ENCODE measurements at regions not wholly inside any gene's neighbourhood (a gene's known extent, or its start where the extent isn't known, plus 50 kb on each side); places are given as distances from the start of the nearest gene placed in this dataset.

DNA sequence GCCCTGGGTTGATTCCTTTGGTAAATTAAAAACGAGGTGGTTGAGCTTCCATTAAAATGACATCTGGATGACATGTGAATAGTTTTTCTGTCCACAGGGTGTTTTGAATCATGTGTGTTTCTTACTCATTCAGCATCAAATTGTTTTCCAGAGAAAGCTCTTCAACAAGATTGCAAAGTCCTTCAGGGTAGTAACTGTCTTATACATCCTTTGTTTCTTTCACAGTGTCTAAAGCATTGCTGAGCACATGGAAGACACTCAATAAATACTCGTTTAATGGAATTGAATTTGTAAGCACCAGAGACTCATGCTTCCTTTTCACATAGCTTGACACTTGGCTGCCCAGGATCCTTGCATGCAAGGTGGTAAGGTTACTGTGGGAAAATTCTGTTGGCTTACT is 223.1 kb upstream of the CNTN6 start:
- TF ChIP-seq, protein P1, sequence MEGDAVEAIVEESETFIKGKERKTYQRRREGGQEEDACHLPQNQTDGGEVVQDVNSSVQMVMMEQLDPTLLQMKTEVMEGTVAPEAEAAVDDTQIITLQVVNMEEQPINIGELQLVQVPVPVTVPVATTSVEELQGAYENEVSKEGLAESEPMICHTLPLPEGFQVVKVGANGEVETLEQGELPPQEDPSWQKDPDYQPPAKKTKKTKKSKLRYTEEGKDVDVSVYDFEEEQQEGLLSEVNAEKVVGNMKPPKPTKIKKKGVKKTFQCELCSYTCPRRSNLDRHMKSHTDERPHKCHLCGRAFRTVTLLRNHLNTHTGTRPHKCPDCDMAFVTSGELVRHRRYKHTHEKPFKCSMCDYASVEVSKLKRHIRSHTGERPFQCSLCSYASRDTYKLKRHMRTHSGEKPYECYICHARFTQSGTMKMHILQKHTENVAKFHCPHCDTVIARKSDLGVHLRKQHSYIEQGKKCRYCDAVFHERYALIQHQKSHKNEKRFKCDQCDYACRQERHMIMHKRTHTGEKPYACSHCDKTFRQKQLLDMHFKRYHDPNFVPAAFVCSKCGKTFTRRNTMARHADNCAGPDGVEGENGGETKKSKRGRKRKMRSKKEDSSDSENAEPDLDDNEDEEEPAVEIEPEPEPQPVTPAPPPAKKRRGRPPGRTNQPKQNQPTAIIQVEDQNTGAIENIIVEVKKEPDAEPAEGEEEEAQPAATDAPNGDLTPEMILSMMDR (IDR thresholded peaks at IDR 0.05; ENCODE audit: borderline replicate concordance, extremely low read depth, low read length, poor library complexity, severe bottlenecking): no peak
- TF ChIP-seq EZH2 (IDR thresholded peaks at IDR 0.05; ENCODE audit: borderline replicate concordance, low read depth, low read length, severe bottlenecking): no peak
